GM12878 (cell line): ENCODE measurements at regions not wholly inside any gene's neighbourhood (a gene's known extent, or its start where the extent isn't known, plus 50 kb on each side); places are given as distances from the start of the nearest gene placed in this dataset.

ENCODE experiments used
- ATAC-seq: fragments of 200-7000 bp; cut with Tn5 transposase; 3 replicates; pipeline ENCODE4 v1.9.1; 2020; ENCODE audit warnings: mild to moderate bottlenecking, moderate library complexity
- BruUV-seq: library from RNA; stranded (reverse); fragments of 400-500 nt; replicated peaks from 2 replicates; lab custom pipeline; 2021; lab: Mats Ljungman, UMichigan
- CTCF ChIA-PET: fragments of 300-600 bp; sonication (Branson Sonifier 250); formaldehyde crosslinking; extraction: SDS; loops from one replicate; lab custom pipeline; 2021; ENCODE audit warnings: inconsistent platforms; lab: Yijun Ruan, JAX
- POLR2A ChIA-PET: fragments of 350-600 bp; formaldehyde crosslinking; extraction: SDS; loops from one replicate; lab custom pipeline; 2021; ENCODE audit warnings: inconsistent platforms; lab: Charles Lee
- RAD21 ChIA-PET: fragments of 300-600 bp; sonication (Branson Sonifier 250); formaldehyde crosslinking; loops from one replicate; lab custom pipeline; 2023; ENCODE audit warnings: antibody characterized with exemption; ENCODE audit not compliant: unreplicated experiment; lab: Charles Lee
- SMC1A ChIA-PET: fragments of 300-600 bp; sonication (Branson Sonifier 250); formaldehyde crosslinking; loops from one replicate; lab custom pipeline; 2023; ENCODE audit not compliant: unreplicated experiment, uncharacterized antibody; lab: Charles Lee
- DNase-seq: peaks from one replicate; pipeline ENCODE4 v3.0.0-alpha.2; 2011; ENCODE audit warnings: low read depth, low spot score
- FAIRE-seq: peaks from 3 replicates; lab custom pipeline; 2011; peaks lifted over from hg19 to GRCh38; lab: Jason Lieb, UNC
- H2AFZ ChIP-seq: 2 replicates; pipeline ENCODE4 v1.6.0; 2011; ENCODE audit warnings: low read depth, low read length, control low read depth; ENCODE audit not compliant: control insufficient read depth
- H3K27ac ChIP-seq: 2 replicates; pipeline ENCODE4 v1.5.1; 2011; ENCODE audit warnings: control low read depth; ENCODE audit not compliant: control insufficient read depth, insufficient read depth
- H3K27me3 ChIP-seq, 2 experiments: replicated peaks in 1 of 2; 2 replicates each; pipeline versions ENCODE4 v1.6.0 to v1.6.1; 2011; ENCODE audit warnings: low read length in 1 of 2; ENCODE audit not compliant: control insufficient read depth in 2 of 2, insufficient read depth in 2 of 2
- H3K36me3 ChIP-seq, 2 experiments: 2 replicates each; pipeline ENCODE4 v1.5.1; 2011; ENCODE audit warnings: low read length in 1 of 2; ENCODE audit not compliant: control insufficient read depth in 2 of 2, insufficient read depth in 2 of 2
- H3K4me1 ChIP-seq: 2 replicates; pipeline ENCODE4 v1.6.1; 2011; ENCODE audit warnings: mild to moderate bottlenecking, low read length, moderate library complexity, mixed read lengths; ENCODE audit not compliant: control insufficient read depth, insufficient read depth
- H3K4me2 ChIP-seq: 2 replicates; pipeline ENCODE4 v1.6.0; 2011; ENCODE audit warnings: control low read depth; ENCODE audit not compliant: control insufficient read depth, insufficient read depth
- H3K4me3 ChIP-seq: fragments of 200-600 bp; sonication (generic); 2 replicates; pipeline ENCODE4 v1.5.1; 2016
- H3K79me2 ChIP-seq: 2 replicates; pipeline ENCODE4 v1.6.0; 2011; ENCODE audit warnings: low read length; ENCODE audit not compliant: control insufficient read depth, insufficient read depth
- H3K9ac ChIP-seq: 2 replicates; pipeline ENCODE4 v1.8.0; 2011; ENCODE audit warnings: low read length, control low read depth, mixed read lengths; ENCODE audit not compliant: control insufficient read depth, insufficient read depth
- H3K9me3 ChIP-seq: replicated peaks from 3 replicates; pipeline ENCODE4 v1.5.1; 2011; ENCODE audit warnings: mild to moderate bottlenecking, low read length; ENCODE audit not compliant: control insufficient read depth, insufficient read depth
- H4K20me1 ChIP-seq: 2 replicates; pipeline ENCODE4 v1.6.0; 2011; ENCODE audit not compliant: control insufficient read depth, insufficient read depth
- ATF7 ChIP-seq: fragments of 450-650 bp; IDR thresholded peaks from 2 replicates; pipeline ENCODE4 v1.6.1; 2016; ENCODE audit warnings: low read depth, mild to moderate bottlenecking
- BRCA1 ChIP-seq: IDR thresholded peaks from 2 replicates; pipeline ENCODE4 v1.6.1; 2011; ENCODE audit warnings: low read depth, low read length, improper control_type of control experiment
- EP300 ChIP-seq, 2 experiments: fragments of 150-350 bp in 1 of 2; IDR thresholded peaks; 2 replicates each; pipeline ENCODE4 v1.6.1; 2011 to 2012; ENCODE audit warnings: low read depth in 2 of 2, low read length in 2 of 2, borderline replicate concordance in 1 of 2, improper control_type of control experiment in 1 of 2, inconsistent platforms in 1 of 2; ENCODE audit not compliant: control insufficient read depth in 1 of 2
- HCFC1 ChIP-seq: fragments of 150-350 bp; IDR thresholded peaks from 2 replicates; pipeline ENCODE4 v1.6.1; 2014; ENCODE audit warnings: low read length
- NFYA ChIP-seq: IDR thresholded peaks from 2 replicates; pipeline ENCODE4 v1.6.1; 2011; ENCODE audit warnings: low read depth, mild to moderate bottlenecking, low read length, improper control_type of control experiment, borderline replicate concordance
- NFYB ChIP-seq: IDR thresholded peaks from 2 replicates; pipeline ENCODE4 v1.6.1; 2011; ENCODE audit warnings: low read depth, mild to moderate bottlenecking, low read length, improper control_type of control experiment, moderate library complexity; ENCODE audit not compliant: insufficient read depth
- WGBS: methylation state at CpG from one replicate; pipeline ENCODE4 v1.1.6; 2016; ENCODE audit warnings: low lambda C conversion rate; ENCODE audit not compliant: insufficient replicate concordance, insufficient coverage; ENCODE audit errors: missing lambda C conversion rate; 5-methylcytosine and 5-hydroxymethylcytosine counted together
- in situ Hi-C: fragments of 300-500 bp; cut with MboI; formaldehyde crosslinking; loops from 9 replicates; pipeline ENCODE4 v1.14.3; 2018; ENCODE audit warnings: mixed read lengths
- intact Hi-C: fragments of 100-400 bp; cut with micrococcal nuclease; formaldehyde crosslinking; loops from one replicate; pipeline ENCODE4 v1.14.2; 2022; ENCODE audit not compliant: unreplicated experiment
- TF ChIP-seq, protein P1 (sequence below): fragments of 150-350 bp; IDR thresholded peaks from 2 replicates; pipeline ENCODE4 v1.6.1; 2014; ENCODE audit warnings: mild to moderate bottlenecking, low read depth, low read length
- TF ChIP-seq, protein P2 (sequence below): IDR thresholded peaks from 2 replicates; pipeline ENCODE4 v1.6.1; 2012; ENCODE audit warnings: mild to moderate bottlenecking, low read depth, low read length

- Histone ChIP-seq H3K36me3 (no peaks in the 10 kb centered on the region), H2AFZ (no peak overlapping the region), H3K27ac (no peak overlapping the region), H4K20me1 (no peaks in the 10 kb centered on the region), H3K4me1 (peaks cover 3% of the 10 kb centered on the region; the same call in 1 of the 2 replicates), H3K4me3 (no peak overlapping the region), H3K4me2 (no peak overlapping the region), H3K9ac (no peak overlapping the region), H3K27me3 (no peaks in the 10 kb centered on the region), H3K9me3 (no peaks in the 10 kb centered on the region; the same call in 2 of the 3 replicates), H3K79me2 (no peaks in the 10 kb centered on the region)
- in situ Hi-C loops (no loop called here), intact Hi-C loops (no loop called here)
- ATAC-seq, result no peak
- RAD21 ChIA-PET, result no interaction called here
- CTCF ChIA-PET, result no interaction called here
- BruUV-seq, result no TSS peak
- SMC1A ChIA-PET, result no interaction called here
- POLR2A ChIA-PET, result no interaction called here
- TF ChIP-seq BRCA1, result no peak
- 32% methylated on average over 6 of the region's 6 CpGs for WGBS
- DNase-seq, result no peak
- no peak for FAIRE-seq
These were observed 71.1 kb downstream of the FAM50B start for GRCh38 chr6:3920321-3920720.

- ChIA-PET CTCF (no interaction called here), RAD21 (no interaction called here), SMC1A (no interaction called here), POLR2A (no interaction called here)
- no peak overlapping the region for H3K4me2 ChIP-seq
- H3K79me2 ChIP-seq, result no peaks in the 10 kb centered on the region
- intact Hi-C loops (no loop called here), in situ Hi-C loops (no loop called here)
- no peaks in the 10 kb centered on the region for H3K27me3 ChIP-seq
- no peak for ATAC-seq
- H3K27ac ChIP-seq, result no peak overlapping the region
- no peaks in the 10 kb centered on the region for H3K4me1 ChIP-seq
- FAIRE-seq, result no peak
- WGBS, result 44% methylated on average over 2 of the region's 2 CpGs
- no peak overlapping the region for H3K9ac ChIP-seq
- H3K36me3 ChIP-seq, result no peaks in the 10 kb centered on the region
- BruUV-seq, result no TSS peak
- H3K4me3 ChIP-seq, result no peak overlapping the region
- H3K9me3 ChIP-seq, result no peaks in the 10 kb centered on the region; the same call in 2 of the 3 replicates
- no peaks in the 10 kb centered on the region for H4K20me1 ChIP-seq
- no peak overlapping the region for H2AFZ ChIP-seq
- no peak for DNase-seq
- TF ChIP-seq EP300 (IDR thresholded peaks at IDR 0.05; ENCODE audit: borderline replicate concordance in 1 of 2, control insufficient read depth in 1 of 2, low read depth in 2 of 2, low read length in 2 of 2), result no peak
- TF ChIP-seq NFYA, result no peak
- TF ChIP-seq, protein P1, sequence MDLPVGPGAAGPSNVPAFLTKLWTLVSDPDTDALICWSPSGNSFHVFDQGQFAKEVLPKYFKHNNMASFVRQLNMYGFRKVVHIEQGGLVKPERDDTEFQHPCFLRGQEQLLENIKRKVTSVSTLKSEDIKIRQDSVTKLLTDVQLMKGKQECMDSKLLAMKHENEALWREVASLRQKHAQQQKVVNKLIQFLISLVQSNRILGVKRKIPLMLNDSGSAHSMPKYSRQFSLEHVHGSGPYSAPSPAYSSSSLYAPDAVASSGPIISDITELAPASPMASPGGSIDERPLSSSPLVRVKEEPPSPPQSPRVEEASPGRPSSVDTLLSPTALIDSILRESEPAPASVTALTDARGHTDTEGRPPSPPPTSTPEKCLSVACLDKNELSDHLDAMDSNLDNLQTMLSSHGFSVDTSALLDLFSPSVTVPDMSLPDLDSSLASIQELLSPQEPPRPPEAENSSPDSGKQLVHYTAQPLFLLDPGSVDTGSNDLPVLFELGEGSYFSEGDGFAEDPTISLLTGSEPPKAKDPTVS, result no peak
- no peak for TF ChIP-seq HCFC1
- TF ChIP-seq NFYB, result no peak
- TF ChIP-seq, protein P2, sequence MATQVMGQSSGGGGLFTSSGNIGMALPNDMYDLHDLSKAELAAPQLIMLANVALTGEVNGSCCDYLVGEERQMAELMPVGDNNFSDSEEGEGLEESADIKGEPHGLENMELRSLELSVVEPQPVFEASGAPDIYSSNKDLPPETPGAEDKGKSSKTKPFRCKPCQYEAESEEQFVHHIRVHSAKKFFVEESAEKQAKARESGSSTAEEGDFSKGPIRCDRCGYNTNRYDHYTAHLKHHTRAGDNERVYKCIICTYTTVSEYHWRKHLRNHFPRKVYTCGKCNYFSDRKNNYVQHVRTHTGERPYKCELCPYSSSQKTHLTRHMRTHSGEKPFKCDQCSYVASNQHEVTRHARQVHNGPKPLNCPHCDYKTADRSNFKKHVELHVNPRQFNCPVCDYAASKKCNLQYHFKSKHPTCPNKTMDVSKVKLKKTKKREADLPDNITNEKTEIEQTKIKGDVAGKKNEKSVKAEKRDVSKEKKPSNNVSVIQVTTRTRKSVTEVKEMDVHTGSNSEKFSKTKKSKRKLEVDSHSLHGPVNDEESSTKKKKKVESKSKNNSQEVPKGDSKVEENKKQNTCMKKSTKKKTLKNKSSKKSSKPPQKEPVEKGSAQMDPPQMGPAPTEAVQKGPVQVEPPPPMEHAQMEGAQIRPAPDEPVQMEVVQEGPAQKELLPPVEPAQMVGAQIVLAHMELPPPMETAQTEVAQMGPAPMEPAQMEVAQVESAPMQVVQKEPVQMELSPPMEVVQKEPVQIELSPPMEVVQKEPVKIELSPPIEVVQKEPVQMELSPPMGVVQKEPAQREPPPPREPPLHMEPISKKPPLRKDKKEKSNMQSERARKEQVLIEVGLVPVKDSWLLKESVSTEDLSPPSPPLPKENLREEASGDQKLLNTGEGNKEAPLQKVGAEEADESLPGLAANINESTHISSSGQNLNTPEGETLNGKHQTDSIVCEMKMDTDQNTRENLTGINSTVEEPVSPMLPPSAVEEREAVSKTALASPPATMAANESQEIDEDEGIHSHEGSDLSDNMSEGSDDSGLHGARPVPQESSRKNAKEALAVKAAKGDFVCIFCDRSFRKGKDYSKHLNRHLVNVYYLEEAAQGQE, result no peak
- no peak for TF ChIP-seq ATF7
These were observed 72.5 kb downstream of the FAM50B start for GRCh38 chr6:3921663-3922062.
